Astrocyte (in vitro differentiated cells and primary cell): ENCODE measurements at regions not wholly inside any gene's neighbourhood (a gene's known extent, or its start where the extent isn't known, plus 50 kb on each side); places are given as distances from the start of the nearest gene placed in this dataset.

Experiments
- DNase-seq: peaks from one replicate; pipeline ENCODE4 v3.0.0-alpha.2; 2010; ENCODE audit warnings: low read depth
- FAIRE-seq: peaks from 2 replicates; lab custom pipeline; 2011; peaks lifted over from hg19 to GRCh38; lab: Jason Lieb, UNC
- H2AFZ ChIP-seq: 2 replicates; pipeline ENCODE4 v1.6.0; 2012; ENCODE audit warnings: low read depth, low read length, inconsistent platforms
- H3K27ac ChIP-seq: 2 replicates; pipeline ENCODE4 v1.5.1; 2011; ENCODE audit warnings: low read depth, low read length, inconsistent platforms
- H3K27me3 ChIP-seq: 2 replicates; pipeline ENCODE4 v1.6.0; 2011; ENCODE audit warnings: low read length, inconsistent platforms; ENCODE audit not compliant: insufficient read depth
- H3K36me3 ChIP-seq: 2 replicates; pipeline ENCODE4 v1.5.1; 2011; ENCODE audit warnings: low read length, inconsistent platforms; ENCODE audit not compliant: insufficient read depth
- H3K4me1 ChIP-seq: 2 replicates; pipeline ENCODE4 v1.5.1; 2011; ENCODE audit warnings: low read length, inconsistent platforms; ENCODE audit not compliant: insufficient read depth
- H3K4me2 ChIP-seq: 2 replicates; pipeline ENCODE4 v1.6.0; 2012; ENCODE audit warnings: low read length, inconsistent platforms
- H3K4me3 ChIP-seq: 2 replicates; pipeline ENCODE4 v1.5.1; 2011; ENCODE audit warnings: low read depth, mild to moderate bottlenecking, low read length, inconsistent platforms; ENCODE audit not compliant: insufficient read depth
- H3K79me2 ChIP-seq: 2 replicates; pipeline ENCODE4 v1.6.0; 2012; ENCODE audit warnings: mild to moderate bottlenecking, low read length, inconsistent platforms; ENCODE audit not compliant: insufficient read depth
- H3K9ac ChIP-seq: 2 replicates; pipeline ENCODE4 v1.6.0; 2012; ENCODE audit warnings: mild to moderate bottlenecking, low read length, inconsistent platforms
- H3K9me3 ChIP-seq: 2 replicates; pipeline ENCODE4 v1.5.1; 2012; ENCODE audit warnings: low read depth, mild to moderate bottlenecking, low read length, inconsistent platforms; ENCODE audit not compliant: insufficient read depth
- H4K20me1 ChIP-seq: 2 replicates; pipeline ENCODE4 v1.6.0; 2012; ENCODE audit warnings: low read length, inconsistent platforms; ENCODE audit not compliant: insufficient read depth
- H3K27ac Mint-ChIP-seq: one replicate; pipeline ENCODE4 v1.8.0; 2021; ENCODE audit warnings: mild to moderate bottlenecking, mixed read lengths; ENCODE audit not compliant: unreplicated experiment
- H3K27me3 Mint-ChIP-seq: one replicate; pipeline ENCODE4 v1.8.0; 2021; ENCODE audit warnings: low read depth, mixed read lengths; ENCODE audit not compliant: unreplicated experiment
- H3K36me3 Mint-ChIP-seq: one replicate; pipeline ENCODE4 v1.8.0; 2021; ENCODE audit warnings: low read depth, mixed read lengths; ENCODE audit not compliant: unreplicated experiment
- H3K4me1 Mint-ChIP-seq: one replicate; pipeline ENCODE4 v1.8.0; 2021; ENCODE audit warnings: low read depth, mixed read lengths; ENCODE audit not compliant: unreplicated experiment
- H3K4me3 Mint-ChIP-seq: one replicate; pipeline ENCODE4 v1.8.0; 2021; ENCODE audit warnings: mild to moderate bottlenecking, moderate library complexity, mixed read lengths; ENCODE audit not compliant: unreplicated experiment
- H3K9me3 Mint-ChIP-seq: one replicate; pipeline ENCODE4 v1.8.0; 2021; ENCODE audit warnings: mild to moderate bottlenecking, mixed read lengths; ENCODE audit not compliant: unreplicated experiment
- CTCF ChIP-seq: IDR thresholded peaks from 2 replicates; pipeline ENCODE4 v1.5.1; 2011; ENCODE audit warnings: low read depth, mild to moderate bottlenecking, inconsistent platforms, low read length, moderate library complexity; ENCODE audit not compliant: insufficient read depth
- EZH2 ChIP-seq: IDR thresholded peaks from 2 replicates; pipeline ENCODE4 v1.6.1; 2012; ENCODE audit warnings: mild to moderate bottlenecking, low read length, inconsistent platforms; ENCODE audit not compliant: insufficient read depth

GRCh38 chr14:42299692-42300091 lies 693.0 kb downstream of the LRFN5 start:
- Mint-ChIP-seq H3K9me3 (peaks cover 3% of the 10 kb centered on the region), H3K36me3 (no peaks in the 10 kb centered on the region), H3K27ac (no peak overlapping the region), H3K27me3 (no peaks in the 10 kb centered on the region), H3K4me1 (no peaks in the 10 kb centered on the region), H3K4me3 (no peak overlapping the region)
- H3K36me3 ChIP-seq: no peaks in the 10 kb centered on the region
- H3K79me2 ChIP-seq: no peaks in the 10 kb centered on the region
- H2AFZ ChIP-seq: no peak overlapping the region
- no peaks in the 10 kb centered on the region for H3K27me3 ChIP-seq
- H3K9ac ChIP-seq: no peak overlapping the region
- no peak overlapping the region for H3K4me2 ChIP-seq
- no peaks in the 10 kb centered on the region for H3K4me1 ChIP-seq
- TF ChIP-seq EZH2 (no peak), CTCF (no peak)
- no peaks in the 10 kb centered on the region for H4K20me1 ChIP-seq
- H3K27ac ChIP-seq: no peak overlapping the region
- FAIRE-seq: no peak
- no peaks in the 10 kb centered on the region for H3K9me3 ChIP-seq
- DNase-seq: no peak
- no peak overlapping the region for H3K4me3 ChIP-seq

GRCh38 chr14:42293180-42293579 lies 686.5 kb downstream of the LRFN5 start:
- H3K4me3 ChIP-seq: no peak overlapping the region
- DNase-seq (no peak), FAIRE-seq (no peak)
- no peaks in the 10 kb centered on the region for H3K27me3 ChIP-seq
- H3K36me3 ChIP-seq: no peaks in the 10 kb centered on the region
- H3K4me1 Mint-ChIP-seq: no peaks in the 10 kb centered on the region
- no peak overlapping the region for H3K4me2 ChIP-seq
- no peaks in the 10 kb centered on the region for H3K4me1 ChIP-seq
- no peak overlapping the region for H3K27ac Mint-ChIP-seq
- no peak overlapping the region for H3K9ac ChIP-seq
- no peak overlapping the region for H3K4me3 Mint-ChIP-seq
- H4K20me1 ChIP-seq: no peaks in the 10 kb centered on the region
- H3K27ac ChIP-seq: no peak overlapping the region
- no peaks in the 10 kb centered on the region for H3K36me3 Mint-ChIP-seq
- H3K27me3 Mint-ChIP-seq: no peaks in the 10 kb centered on the region
- no peaks in the 10 kb centered on the region for H3K9me3 ChIP-seq
- H3K9me3 Mint-ChIP-seq: peaks cover 3% of the 10 kb centered on the region
- no peak overlapping the region for H2AFZ ChIP-seq
- TF ChIP-seq EZH2: no peak
- TF ChIP-seq CTCF: no peak
- no peaks in the 10 kb centered on the region for H3K79me2 ChIP-seq

- TF ChIP-seq EZH2 (no peak), CTCF (no peak)
- no peaks in the 10 kb centered on the region for H3K79me2 ChIP-seq
- Mint-ChIP-seq H3K9me3 (no peaks in the 10 kb centered on the region), H3K4me1 (no peaks in the 10 kb centered on the region), H3K36me3 (no peaks in the 10 kb centered on the region), H3K27me3 (no peaks in the 10 kb centered on the region), H3K27ac (no peak overlapping the region), H3K4me3 (no peak overlapping the region)
- DNase-seq (no peak), FAIRE-seq (no peak)
- no peak overlapping the region for H2AFZ ChIP-seq
- no peaks in the 10 kb centered on the region for H3K36me3 ChIP-seq
- no peak overlapping the region for H3K4me2 ChIP-seq
- H3K9ac ChIP-seq: no peak overlapping the region
- H3K4me3 ChIP-seq: no peak overlapping the region
- H3K27ac ChIP-seq: no peak overlapping the region
- H3K9me3 ChIP-seq: peaks cover 1% of the 10 kb centered on the region
- H4K20me1 ChIP-seq: no peaks in the 10 kb centered on the region
- no peaks in the 10 kb centered on the region for H3K4me1 ChIP-seq
- no peaks in the 10 kb centered on the region for H3K27me3 ChIP-seq
These were observed 671.2 kb downstream of the LRFN5 start for GRCh38 chr14:42277840-42278239.
